DMS53 (cell line): ENCODE measurements at regions not wholly inside any gene's neighbourhood (a gene's known extent, or its start where the extent isn't known, plus 50 kb on each side); places are given as distances from the start of the nearest gene placed in this dataset.
"Not testable (repeated sequence)": the region's sequence is repeated elsewhere in the genome, so short reads cannot be mapped to it uniquely, and the experiment has no call there.

Experiments
- DNase-seq: peaks from one replicate; lab custom pipeline; 2025; lab: John Stamatoyannopoulos, UW

DNA sequence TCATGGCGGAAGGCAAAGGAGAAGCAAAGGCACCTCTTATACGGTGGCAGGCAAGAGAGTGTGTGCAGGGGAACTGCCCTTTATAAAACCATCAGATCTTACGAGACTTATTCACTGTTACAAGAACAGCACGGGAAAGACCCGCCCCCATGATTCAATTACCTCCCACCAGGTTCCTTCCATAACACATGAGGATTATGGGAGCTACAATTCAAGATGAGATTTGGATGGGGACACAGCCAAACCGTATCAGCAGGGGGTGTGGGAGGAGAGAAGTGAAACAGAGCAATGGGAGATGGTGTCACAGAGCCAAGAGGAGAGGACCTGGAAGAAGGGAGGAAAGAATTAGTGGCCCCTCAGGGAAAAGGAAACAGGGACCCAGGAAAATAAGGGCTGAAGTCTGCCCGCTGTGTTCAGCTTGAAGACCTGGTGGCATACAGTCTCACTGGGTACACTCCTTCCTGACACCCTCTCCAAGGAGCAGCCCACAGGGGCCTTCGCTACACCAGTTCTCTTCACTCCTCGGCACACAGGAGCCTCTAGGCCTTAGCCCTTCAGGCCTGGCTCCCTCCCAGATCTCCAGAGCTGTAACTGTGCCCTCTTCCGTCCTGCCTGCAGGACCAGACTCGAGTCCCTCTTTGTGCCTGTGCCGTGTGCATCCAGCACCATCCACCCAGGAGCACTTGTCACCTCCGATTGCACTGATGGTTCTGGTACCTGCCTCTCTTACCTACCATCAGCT is 262.1 kb downstream of the EIPR1 start:
- no peak for DNase-seq

DNA sequence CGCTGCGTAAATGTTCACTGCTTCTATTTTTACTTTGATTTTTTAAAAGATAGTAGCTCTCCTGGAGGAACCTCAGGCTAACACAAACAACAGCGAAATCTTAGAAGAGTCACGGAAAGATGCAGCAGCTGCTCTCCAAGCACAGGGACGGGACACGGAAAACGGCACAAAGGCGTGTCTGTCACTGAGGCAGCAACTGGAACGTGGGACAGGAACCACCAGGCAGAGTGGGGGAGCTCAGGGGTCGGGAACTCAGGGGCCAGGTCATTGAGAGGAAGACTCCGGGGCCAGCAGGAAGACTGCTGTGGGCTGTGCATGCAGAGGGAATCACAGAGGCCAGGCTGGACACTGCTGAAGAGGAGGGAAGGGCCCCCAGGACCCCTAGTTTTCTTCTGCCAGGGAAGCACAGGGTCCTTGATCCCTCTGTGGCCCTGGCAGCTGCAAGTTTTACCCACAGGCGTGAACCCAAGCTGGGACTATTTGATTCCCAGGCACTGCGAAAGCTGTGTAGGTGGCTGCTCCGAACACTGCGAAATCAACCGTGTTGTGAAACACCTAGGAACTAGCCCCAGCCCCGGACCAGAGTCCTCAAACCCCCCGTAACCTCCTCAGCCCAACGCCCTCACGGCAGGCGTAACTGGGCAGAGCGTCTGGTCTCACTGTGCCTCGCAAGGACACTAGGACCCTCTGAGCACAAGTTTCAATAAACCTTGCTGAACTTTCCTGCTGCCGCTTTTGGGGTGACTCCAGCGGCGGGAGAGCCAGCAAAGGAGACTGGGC is 263.0 kb downstream of the EIPR1 start:
- DNase-seq: no peak

- DNase-seq: no peak
Observed at GRCh38 chr2:3113769-3114168, 263.8 kb downstream of the EIPR1 start.

- DNase-seq: no peak
Observed at GRCh38 chr2:3113122-3113521, 264.5 kb downstream of the EIPR1 start.

DNA sequence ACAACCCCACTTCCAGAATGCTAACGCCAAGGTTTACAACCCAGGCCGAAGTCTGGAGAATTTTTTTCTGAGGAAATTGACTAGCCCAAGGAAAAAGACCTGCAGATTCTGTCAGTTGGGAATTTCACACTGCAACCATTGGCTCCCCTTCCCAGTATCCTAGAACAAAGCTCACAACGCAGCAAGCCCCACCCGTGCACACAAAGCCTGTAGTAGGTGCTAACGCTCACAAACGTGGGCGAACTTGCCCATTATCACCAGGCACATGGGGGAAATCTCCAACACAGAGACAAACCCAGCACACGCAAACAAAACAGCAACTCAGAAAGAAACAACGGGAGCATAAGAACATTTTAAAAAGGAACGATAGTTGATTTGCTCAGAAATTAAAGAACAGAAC is 265.1 kb downstream of the EIPR1 start:
- DNase-seq: no peak

GRCh38 chr2:3112131-3112530 is 265.5 kb downstream of the EIPR1 start:
- no peak for DNase-seq

- no peak for DNase-seq
Observed at GRCh38 chr2:3110994-3111666, 266.5 kb downstream of the EIPR1 start.

DNA sequence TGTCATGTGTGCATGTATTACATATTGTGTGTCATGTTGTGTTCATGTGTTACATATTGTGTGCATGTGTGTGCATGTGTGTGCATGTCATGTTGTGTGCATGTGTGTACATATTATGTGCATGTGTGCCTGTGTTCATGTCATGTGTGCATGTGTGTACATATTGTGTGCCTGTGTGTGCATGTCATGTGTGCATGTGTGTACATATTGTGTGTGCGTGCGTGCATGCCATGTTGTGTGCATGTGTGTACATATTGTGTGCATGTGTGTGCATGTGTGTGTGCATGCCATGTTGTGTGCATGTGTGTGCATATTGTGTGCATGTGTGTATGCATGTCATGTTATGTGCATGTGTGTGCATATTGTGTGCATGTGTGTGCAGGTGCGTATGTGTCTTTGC is 267.1 kb downstream of the EIPR1 start:
- no peak for DNase-seq

DNA sequence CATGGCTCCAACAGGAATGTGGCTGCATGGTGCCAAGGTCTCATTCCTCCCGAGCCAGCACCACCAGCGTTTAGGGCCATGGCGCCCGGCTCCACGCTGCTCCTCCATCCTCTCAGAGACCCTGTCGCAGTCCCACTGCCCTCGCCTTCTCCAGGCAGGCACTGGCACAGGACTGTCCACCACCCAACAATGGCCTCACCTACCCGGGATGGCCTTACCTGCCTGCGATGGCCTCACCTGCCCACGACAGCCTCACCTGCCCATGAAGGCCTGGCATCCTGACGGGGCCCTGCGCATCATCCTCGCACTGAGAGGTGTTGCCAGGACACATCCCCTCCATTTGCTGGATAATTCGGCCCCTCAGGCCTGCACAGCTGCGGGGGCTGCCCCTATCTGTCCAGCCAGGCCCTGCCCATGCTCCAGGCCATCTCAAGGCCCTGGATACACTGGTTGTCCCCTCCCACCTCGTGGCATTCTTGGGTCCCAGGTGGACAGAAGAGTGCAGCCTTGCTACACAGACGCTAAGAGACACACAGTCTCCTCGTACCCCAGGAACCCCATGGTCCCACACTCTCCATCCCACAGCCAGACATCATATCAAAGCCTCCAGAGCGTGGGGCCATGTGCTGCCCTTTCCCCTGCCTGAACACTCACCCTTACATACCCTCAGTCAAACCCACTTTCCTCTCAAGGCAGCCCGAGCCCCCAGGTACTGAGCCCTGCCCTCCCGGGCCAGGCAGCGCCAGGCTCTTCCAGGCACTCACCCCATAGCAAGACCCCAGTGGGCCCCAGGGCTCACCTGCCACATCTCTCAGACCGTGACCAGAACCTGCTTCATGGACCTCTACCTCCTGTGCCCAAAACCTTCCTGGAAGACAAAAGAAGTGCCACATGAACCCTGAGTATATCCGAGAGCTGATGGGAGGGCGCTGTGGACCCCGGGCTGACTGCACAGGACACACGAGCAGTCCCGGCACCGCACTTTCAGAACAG is 268.6 kb downstream of the EIPR1 start:
- DNase-seq: no peak

GRCh38 chr2:3108105-3108504 is 269.5 kb downstream of the EIPR1 start:
- DNase-seq: no peak

GRCh38 chr2:3107567-3107966 is 270.1 kb downstream of the EIPR1 start:
- no peak for DNase-seq

DNA sequence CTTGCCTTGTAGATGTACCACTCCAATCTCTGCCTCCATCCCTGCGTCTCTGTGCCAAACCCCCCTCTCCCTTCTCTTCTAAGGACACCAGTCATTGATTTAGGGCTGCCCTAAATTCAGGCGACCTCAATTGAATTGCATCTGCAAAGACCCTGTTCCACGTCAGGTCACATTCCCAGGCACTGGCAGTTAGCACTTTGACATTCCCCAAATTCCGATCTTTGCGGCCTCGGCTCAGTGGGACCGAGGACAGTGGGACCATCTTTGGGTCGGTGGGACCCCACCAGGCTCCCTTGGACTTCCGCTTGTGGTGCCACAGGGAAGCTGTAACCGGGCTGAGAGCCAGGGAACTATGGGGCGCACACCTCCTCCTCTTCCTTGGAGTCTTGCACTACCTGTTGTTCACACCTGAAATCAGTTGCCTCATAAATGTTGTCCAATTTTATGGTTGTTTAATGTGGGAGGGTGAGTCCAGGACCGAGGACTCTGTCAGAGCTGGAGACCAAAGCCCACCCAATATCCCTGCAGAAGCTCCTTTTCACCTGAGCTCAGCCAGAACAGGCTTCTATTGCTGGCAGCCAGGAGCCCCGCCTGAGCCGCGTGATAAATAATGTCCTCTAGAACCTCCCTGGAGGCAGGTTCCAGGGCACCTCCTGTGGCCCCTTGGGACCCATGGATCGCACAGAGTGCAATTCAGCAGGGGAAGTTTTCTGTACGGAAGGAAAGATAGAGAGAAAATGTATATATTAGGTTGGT is 271.6 kb downstream of the EIPR1 start:
- DNase-seq: no peak

GRCh38 chr2:3104958-3105813 is 272.4 kb downstream of the EIPR1 start:
- DNase-seq: not testable (repeated sequence)

DNA sequence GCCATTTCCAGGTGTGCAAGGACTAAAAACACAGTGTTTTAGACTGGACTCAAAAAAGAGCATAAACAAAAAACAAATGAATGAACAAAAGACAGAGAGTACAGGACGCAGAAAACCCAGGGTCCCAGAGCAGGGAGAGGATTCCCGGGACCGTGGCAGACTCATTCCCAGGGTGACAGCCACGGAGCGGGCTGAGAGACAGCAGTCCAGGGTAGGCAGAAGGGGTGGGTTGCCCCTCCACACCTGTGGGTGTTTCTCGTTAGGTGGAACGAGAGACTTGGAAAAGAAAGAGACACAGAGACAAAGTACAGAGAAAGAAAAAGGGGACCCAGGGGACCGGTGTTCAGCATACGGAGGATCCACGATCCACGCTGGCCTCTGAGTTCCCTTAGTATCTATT is 273.4 kb downstream of the EIPR1 start:
- DNase-seq: no peak

DNA sequence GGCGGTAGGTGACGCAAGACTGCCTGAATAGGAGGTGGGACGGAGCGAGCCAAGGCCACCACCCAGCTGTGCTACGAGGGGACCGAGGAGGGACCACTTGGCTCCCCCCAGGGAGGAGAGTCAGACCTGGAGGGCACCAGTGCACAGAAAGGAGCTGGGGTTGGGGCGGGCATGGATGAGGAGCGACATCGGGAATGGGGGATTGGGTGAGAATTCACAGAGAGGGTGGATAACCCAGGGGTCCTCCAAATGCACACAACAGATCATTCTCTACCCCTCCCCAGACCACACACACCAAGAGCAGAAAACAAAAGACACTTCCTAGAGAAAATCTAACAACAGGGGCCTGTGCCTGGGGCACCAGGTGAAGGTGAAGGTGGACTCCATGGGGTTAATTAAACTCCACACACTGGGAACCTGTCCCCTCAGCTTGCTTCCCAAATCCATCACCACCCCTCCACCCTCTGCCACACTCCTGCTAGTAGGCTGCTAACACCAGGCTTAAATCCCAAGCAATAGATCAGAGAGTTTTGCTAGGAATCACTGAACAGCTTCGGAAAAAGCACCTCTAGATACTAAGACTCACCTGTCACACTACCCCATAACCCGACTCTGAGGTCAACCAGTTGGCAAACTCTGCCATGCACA is 274.6 kb downstream of the EIPR1 start:
- no peak for DNase-seq

- no peak for DNase-seq
Observed at GRCh38 chr2:3102081-3102921, 275.3 kb downstream of the EIPR1 start.

- DNase-seq: no peak
Observed at GRCh38 chr2:3101016-3101942, 276.3 kb downstream of the EIPR1 start.
